RWPE1 (cell line): ENCODE measurements at regions not wholly inside any gene's neighbourhood (a gene's known extent, or its start where the extent isn't known, plus 50 kb on each side); places are given as distances from the start of the nearest gene placed in this dataset.

Experiments
- CTCF ChIA-PET: fragments of 350-600 bp; sonication (Branson Sonifier 250); formaldehyde crosslinking; extraction: SDS; loops from one replicate; lab custom pipeline; 2021; lab: Yijun Ruan, JAX
- POLR2A ChIA-PET: fragments of 400-600 bp; formaldehyde crosslinking; extraction: SDS; loops from one replicate; lab custom pipeline; 2020; ENCODE audit warnings: antibody characterized with exemption; ENCODE audit not compliant: low non-redundant PET; lab: Yijun Ruan, JAX
- DNase-seq: peaks from one replicate; pipeline ENCODE4 v3.0.0; 2012; ENCODE audit warnings: low spot score
- H3K27ac ChIP-seq: fragments of 450-650 bp; 2 replicates; pipeline ENCODE4 v1.5.1; 2017
- TF ChIP-seq, protein P1 (sequence below): fragments of 450-650 bp; conservative IDR thresholded peaks from 2 replicates; pipeline ENCODE4 v1.5.1; 2017; ENCODE audit warnings: low read depth, mild to moderate bottlenecking

DNA sequence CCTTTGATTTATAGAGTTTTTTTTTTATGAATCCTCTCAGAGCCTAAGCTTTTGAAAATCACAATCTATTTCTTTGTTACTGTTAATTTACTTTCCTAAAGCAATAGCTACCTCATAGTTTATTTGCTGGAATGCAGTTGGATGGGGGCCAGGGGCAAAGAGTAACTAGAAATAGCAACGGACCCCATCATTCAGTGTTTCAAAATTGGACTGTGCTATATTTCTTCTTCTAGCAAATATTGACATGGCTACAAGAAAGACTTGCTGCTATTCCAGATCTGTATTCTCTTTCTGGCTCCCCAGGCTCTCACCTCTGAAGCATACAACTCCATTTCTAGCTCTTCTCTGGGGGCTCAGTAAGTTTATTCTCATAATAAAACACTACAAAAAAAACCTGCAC, 661.6 kb upstream of the NRG3 start:
- TF ChIP-seq, protein P1, sequence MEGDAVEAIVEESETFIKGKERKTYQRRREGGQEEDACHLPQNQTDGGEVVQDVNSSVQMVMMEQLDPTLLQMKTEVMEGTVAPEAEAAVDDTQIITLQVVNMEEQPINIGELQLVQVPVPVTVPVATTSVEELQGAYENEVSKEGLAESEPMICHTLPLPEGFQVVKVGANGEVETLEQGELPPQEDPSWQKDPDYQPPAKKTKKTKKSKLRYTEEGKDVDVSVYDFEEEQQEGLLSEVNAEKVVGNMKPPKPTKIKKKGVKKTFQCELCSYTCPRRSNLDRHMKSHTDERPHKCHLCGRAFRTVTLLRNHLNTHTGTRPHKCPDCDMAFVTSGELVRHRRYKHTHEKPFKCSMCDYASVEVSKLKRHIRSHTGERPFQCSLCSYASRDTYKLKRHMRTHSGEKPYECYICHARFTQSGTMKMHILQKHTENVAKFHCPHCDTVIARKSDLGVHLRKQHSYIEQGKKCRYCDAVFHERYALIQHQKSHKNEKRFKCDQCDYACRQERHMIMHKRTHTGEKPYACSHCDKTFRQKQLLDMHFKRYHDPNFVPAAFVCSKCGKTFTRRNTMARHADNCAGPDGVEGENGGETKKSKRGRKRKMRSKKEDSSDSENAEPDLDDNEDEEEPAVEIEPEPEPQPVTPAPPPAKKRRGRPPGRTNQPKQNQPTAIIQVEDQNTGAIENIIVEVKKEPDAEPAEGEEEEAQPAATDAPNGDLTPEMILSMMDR: no peak
- no peak for DNase-seq
- ChIA-PET CTCF (no interaction called here), POLR2A (no interaction called here)
- H3K27ac ChIP-seq: no peak overlapping the region

DNA sequence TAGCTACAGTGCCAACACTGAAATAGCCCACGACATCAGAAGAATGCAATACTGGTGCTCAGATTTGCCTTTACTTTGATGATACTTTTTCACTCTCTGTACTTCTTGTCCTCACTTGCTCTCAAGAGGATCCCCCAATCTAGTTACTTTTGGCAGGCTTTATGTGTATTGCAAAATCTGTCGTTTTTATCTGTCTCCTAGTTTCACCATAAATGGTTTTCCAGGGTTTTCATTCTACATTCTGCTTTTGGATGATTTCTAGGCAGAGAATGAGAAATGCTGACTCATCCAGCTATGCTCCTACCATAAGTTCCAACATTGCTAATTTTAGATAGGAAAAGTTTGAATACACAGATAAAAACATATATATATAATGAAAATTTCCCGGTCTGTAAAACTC, 659.5 kb upstream of the NRG3 start:
- POLR2A ChIA-PET: no interaction called here
- TF ChIP-seq, protein P1: no peak
- CTCF ChIA-PET: no interaction called here

DNA sequence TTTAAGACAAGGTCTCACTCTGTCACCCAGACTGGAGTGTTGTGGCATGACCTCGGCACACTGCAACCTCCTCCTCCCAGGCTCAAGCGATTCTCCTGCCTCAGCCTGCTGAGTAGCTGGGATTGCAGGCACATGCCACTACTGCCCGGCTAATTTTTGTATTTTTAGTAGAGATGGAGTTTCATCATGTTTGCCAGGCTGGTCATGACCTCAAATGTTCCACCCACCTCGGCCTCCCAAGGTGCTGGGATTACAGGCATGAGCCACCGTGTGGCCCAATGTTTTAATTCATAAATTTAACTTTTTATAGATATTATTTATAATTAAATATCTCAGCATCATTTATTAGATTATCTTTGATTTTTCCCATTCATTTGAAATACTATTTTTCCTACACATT, 658.0 kb upstream of the NRG3 start:
- no peak overlapping the region for H3K27ac ChIP-seq
- DNase-seq: no peak
- ChIA-PET POLR2A (no interaction called here), CTCF (no interaction called here)
- TF ChIP-seq, protein P1: no peak

More for the DNA sequence above, 659.5 kb upstream of the NRG3 start:
- H3K27ac ChIP-seq: no peak overlapping the region
- DNase-seq: no peak

DNA sequence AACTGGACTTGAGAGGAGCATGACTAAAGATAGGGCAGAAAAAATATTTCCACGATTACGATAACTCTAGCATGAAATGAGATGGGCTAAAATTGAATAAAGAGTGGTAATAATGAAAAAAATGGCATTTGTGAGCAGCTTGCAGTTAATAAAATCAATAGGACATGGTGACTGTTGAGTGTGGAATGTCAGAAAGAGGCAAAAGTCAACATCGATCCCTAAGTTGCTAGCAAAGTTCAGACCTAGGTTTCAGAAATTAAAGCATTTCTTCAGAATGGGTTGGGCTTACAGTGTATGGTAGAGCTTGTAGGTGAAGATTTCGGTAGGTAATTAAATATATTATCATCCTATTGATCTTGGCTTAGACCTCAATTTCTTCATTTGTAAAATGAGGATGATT, 656.7 kb upstream of the NRG3 start:
- ChIA-PET POLR2A (no interaction called here), CTCF (no interaction called here)
- DNase-seq: no peak
- H3K27ac ChIP-seq: no peak overlapping the region
- TF ChIP-seq, protein P1: no peak

DNA sequence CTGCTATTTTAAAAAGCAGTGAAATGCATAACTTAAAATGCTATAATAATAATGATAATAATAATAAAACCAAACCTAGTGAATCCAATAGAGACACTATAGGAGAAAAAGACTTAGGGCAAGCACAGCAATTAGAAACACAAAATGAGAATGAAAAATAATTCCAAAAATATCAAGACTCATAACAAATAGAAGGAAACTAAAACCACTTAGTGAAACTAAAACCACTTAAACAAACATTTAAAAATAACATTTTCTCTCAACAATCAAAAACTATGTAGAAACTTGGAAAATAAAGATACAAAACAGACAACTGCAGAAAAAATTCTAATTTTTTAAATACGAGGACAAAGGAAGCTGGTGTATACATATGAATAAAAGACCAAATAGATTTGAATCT, 655.2 kb upstream of the NRG3 start:
- TF ChIP-seq, protein P1: no peak
- ChIA-PET CTCF (no interaction called here), POLR2A (no interaction called here)
- no peak overlapping the region for H3K27ac ChIP-seq
- DNase-seq: no peak

DNA sequence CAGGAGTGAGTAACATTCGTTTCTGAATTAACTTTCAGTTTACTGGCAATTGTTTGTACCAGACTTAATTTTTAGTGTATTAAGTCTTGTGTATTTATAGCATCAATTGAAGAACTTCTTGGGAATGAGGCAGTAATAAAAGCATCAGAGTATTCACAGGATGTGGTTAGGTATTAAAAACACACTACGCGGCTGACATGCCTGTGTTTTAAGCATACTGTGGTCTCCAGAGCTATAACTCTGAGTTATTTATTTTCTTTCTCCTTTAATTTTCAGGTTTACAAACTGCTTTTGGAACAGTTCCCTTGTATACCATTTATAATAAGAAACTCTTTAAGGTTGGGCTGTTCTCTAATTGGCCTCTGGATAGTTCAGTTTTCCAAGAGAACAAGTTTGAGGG, 626.1 kb upstream of the NRG3 start:
- no peak for DNase-seq

More for the DNA sequence above, 626.1 kb upstream of the NRG3 start:
- no peak overlapping the region for H3K27ac ChIP-seq
- CTCF ChIA-PET: no interaction called here
- TF ChIP-seq, protein P1: no peak
- POLR2A ChIA-PET: no interaction called here
